ENCODE measurements at regions not wholly inside any gene's neighbourhood (a gene's known extent, or its start where the extent isn't known, plus 50 kb on each side); places are given as distances from the start of the nearest gene placed in this dataset.

DNA sequence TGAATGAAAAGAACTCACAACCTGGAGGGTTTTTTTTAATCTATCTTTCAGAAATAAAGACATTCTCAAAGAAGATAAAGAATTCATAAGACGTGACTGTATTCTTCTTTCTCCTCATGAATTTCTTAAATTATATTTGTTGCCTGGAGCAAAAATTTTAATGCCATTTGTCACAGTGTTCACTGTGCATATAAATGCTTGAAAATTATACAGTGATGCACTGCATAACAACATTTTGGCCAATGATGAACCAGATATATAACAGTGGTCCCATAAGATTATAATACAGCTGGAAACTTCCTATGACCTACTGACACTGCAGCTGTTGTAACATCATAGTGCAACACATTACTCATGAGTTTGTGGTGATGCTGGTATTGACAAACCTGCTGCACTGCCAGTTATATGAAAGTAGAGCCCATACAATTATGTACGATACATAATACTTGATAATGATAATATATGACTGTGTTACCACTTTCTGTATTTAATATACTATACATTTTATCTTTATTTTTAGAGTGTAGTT is 67.3 kb downstream of the P2RY1 start:
- TF ChIP-seq, protein P1, sequence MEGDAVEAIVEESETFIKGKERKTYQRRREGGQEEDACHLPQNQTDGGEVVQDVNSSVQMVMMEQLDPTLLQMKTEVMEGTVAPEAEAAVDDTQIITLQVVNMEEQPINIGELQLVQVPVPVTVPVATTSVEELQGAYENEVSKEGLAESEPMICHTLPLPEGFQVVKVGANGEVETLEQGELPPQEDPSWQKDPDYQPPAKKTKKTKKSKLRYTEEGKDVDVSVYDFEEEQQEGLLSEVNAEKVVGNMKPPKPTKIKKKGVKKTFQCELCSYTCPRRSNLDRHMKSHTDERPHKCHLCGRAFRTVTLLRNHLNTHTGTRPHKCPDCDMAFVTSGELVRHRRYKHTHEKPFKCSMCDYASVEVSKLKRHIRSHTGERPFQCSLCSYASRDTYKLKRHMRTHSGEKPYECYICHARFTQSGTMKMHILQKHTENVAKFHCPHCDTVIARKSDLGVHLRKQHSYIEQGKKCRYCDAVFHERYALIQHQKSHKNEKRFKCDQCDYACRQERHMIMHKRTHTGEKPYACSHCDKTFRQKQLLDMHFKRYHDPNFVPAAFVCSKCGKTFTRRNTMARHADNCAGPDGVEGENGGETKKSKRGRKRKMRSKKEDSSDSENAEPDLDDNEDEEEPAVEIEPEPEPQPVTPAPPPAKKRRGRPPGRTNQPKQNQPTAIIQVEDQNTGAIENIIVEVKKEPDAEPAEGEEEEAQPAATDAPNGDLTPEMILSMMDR (IDR thresholded peaks at IDR 0.05), result no peak
- no peak for TF ChIP-seq POLR2A (IDR thresholded peaks at IDR 0.05)
